A673 (cell line): ENCODE measurements at regions not wholly inside any gene's neighbourhood (a gene's known extent, or its start where the extent isn't known, plus 50 kb on each side); places are given as distances from the start of the nearest gene placed in this dataset.

Experiments
- BruUV-seq: library from RNA; stranded (reverse); fragments of 400-500 nt; replicated peaks from 2 replicates; lab custom pipeline; 2021; lab: Mats Ljungman, UMichigan
- CTCF ChIA-PET: fragments of 300-600 bp; sonication (Branson Sonifier 250); formaldehyde crosslinking; loops from one replicate; lab custom pipeline; 2022; ENCODE audit warnings: antibody characterized with exemption; lab: Charles Lee
- POLR2A ChIA-PET: fragments of 300-600 bp; sonication (Branson Sonifier 250); formaldehyde crosslinking; loops from one replicate; lab custom pipeline; 2022; ENCODE audit warnings: antibody characterized with exemption; ENCODE audit not compliant: low non-redundant PET; lab: Charles Lee
- DNase-seq: peaks from one replicate; pipeline ENCODE4 v3.0.0-alpha.2; 2015; ENCODE audit warnings: low spot score
- H3K27ac ChIP-seq: fragments of 200-600 bp; sonication (generic); 2 replicates; pipeline ENCODE4 v1.5.1; 2016; ENCODE audit warnings: mixed run types, low read depth, mild to moderate bottlenecking, mixed read lengths, antibody characterized with exemption, low read length; ENCODE audit not compliant: poor library complexity, severe bottlenecking
- H3K27me3 ChIP-seq: fragments of 200-600 bp; sonication (generic); replicated peaks from 2 replicates; pipeline ENCODE4 v1.6.1; 2017; ENCODE audit warnings: mixed run types, low read depth, mild to moderate bottlenecking, mixed read lengths, antibody characterized with exemption, low read length; ENCODE audit not compliant: insufficient read depth, poor library complexity
- H3K36me3 ChIP-seq: fragments of 200-600 bp; sonication (generic); 2 replicates; pipeline ENCODE4 v1.6.1; 2016; ENCODE audit warnings: mixed run types, mild to moderate bottlenecking, mixed read lengths, antibody characterized with exemption, low read length; ENCODE audit not compliant: insufficient read depth, poor library complexity, severe bottlenecking
- H3K4me1 ChIP-seq: fragments of 200-600 bp; sonication (generic); 2 replicates; pipeline ENCODE4 v1.6.1; 2017; ENCODE audit warnings: mixed run types, mild to moderate bottlenecking, mixed read lengths, antibody characterized with exemption, low read length; ENCODE audit not compliant: insufficient read depth, poor library complexity, severe bottlenecking
- H3K4me3 ChIP-seq: fragments of 200-600 bp; sonication (generic); 2 replicates; pipeline ENCODE4 v1.5.1; 2016; ENCODE audit warnings: low read depth, mixed run types, mild to moderate bottlenecking, mixed read lengths, low read length; ENCODE audit not compliant: poor library complexity, severe bottlenecking
- H3K9me3 ChIP-seq: fragments of 200-600 bp; sonication (generic); 2 replicates; pipeline ENCODE4 v1.6.1; 2016; ENCODE audit warnings: mixed run types, low read depth, mild to moderate bottlenecking, mixed read lengths, antibody characterized with exemption, low read length; ENCODE audit not compliant: poor library complexity, severe bottlenecking
- EZH2 ChIP-seq: fragments of 200-600 bp; sonication (generic); IDR thresholded peaks from 2 replicates; pipeline ENCODE4 v1.6.1; 2017; ENCODE audit warnings: borderline replicate concordance, low read depth, mild to moderate bottlenecking, mixed read lengths, antibody characterized with exemption, low read length; ENCODE audit not compliant: poor library complexity, severe bottlenecking
- intact Hi-C: fragments of 100-400 bp; cut with micrococcal nuclease; formaldehyde crosslinking; loops from one replicate; pipeline ENCODE4 v1.10.0; 2022; ENCODE audit not compliant: unreplicated experiment
- TF ChIP-seq, protein P1 (sequence below): fragments of 300-800, 200-600 bp; sonication (generic); conservative IDR thresholded peaks from 2 replicates; pipeline ENCODE4 v1.5.1; 2017; ENCODE audit warnings: low read depth, mild to moderate bottlenecking, antibody characterized with exemption, low read length, moderate library complexity, mixed read lengths

GRCh38 chr4:170716868-170717267, 627.1 kb upstream of the AADAT start:
- Histone ChIP-seq H3K27me3 (no peaks in the 10 kb centered on the region), H3K36me3 (no peaks in the 10 kb centered on the region), H3K9me3 (no peaks in the 10 kb centered on the region), H3K4me1 (no peaks in the 10 kb centered on the region), H3K27ac (no peak overlapping the region), H3K4me3 (no peak overlapping the region)
- intact Hi-C loops, result no loop called here
- BruUV-seq, result no TSS peak
- DNase-seq, result no peak
- POLR2A ChIA-PET, result no interaction called here
- TF ChIP-seq, protein P1, sequence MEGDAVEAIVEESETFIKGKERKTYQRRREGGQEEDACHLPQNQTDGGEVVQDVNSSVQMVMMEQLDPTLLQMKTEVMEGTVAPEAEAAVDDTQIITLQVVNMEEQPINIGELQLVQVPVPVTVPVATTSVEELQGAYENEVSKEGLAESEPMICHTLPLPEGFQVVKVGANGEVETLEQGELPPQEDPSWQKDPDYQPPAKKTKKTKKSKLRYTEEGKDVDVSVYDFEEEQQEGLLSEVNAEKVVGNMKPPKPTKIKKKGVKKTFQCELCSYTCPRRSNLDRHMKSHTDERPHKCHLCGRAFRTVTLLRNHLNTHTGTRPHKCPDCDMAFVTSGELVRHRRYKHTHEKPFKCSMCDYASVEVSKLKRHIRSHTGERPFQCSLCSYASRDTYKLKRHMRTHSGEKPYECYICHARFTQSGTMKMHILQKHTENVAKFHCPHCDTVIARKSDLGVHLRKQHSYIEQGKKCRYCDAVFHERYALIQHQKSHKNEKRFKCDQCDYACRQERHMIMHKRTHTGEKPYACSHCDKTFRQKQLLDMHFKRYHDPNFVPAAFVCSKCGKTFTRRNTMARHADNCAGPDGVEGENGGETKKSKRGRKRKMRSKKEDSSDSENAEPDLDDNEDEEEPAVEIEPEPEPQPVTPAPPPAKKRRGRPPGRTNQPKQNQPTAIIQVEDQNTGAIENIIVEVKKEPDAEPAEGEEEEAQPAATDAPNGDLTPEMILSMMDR, result no peak
- TF ChIP-seq EZH2, result no peak
- CTCF ChIA-PET, result no interaction called here

GRCh38 chr4:170705907-170706306, 616.2 kb upstream of the AADAT start:
- BruUV-seq, result no TSS peak
- no peak for DNase-seq
- H3K4me3 ChIP-seq, result no peak overlapping the region
- no peak for TF ChIP-seq EZH2
- TF ChIP-seq, protein P1, result no peak
- H3K27ac ChIP-seq, result no peak overlapping the region
- POLR2A ChIA-PET, result no interaction called here
- no peaks in the 10 kb centered on the region for H3K36me3 ChIP-seq
- H3K4me1 ChIP-seq, result no peaks in the 10 kb centered on the region
- H3K27me3 ChIP-seq, result peaks cover 7% of the 10 kb centered on the region
- no peaks in the 10 kb centered on the region for H3K9me3 ChIP-seq
- CTCF ChIA-PET, result no interaction called here
- intact Hi-C loops, result no loop called here

DNA sequence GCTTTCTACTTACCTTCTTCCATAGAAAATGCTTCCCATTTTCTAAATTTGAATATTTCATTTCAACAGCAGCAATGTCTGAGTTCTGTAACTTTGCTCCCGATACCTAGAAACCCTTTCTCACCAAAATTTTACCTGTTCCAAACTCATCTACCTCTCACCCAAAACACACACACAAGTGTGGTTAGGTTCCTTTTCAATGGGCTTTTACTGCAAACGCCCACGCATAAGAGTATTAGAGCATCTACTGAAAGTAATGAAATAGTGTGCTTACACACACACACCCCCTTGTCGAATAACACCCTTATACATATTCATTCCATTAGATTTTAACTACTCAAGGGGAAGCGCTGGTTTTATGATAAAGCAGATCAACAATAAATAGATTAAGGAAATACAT, 610.3 kb upstream of the AADAT start:
- CTCF ChIA-PET, result no interaction called here
- no TSS peak for BruUV-seq
- intact Hi-C loops, result no loop called here
- H3K4me3 ChIP-seq, result no peak overlapping the region
- H3K27me3 ChIP-seq, result no peaks in the 10 kb centered on the region
- H3K4me1 ChIP-seq, result no peaks in the 10 kb centered on the region
- POLR2A ChIA-PET, result no interaction called here
- H3K9me3 ChIP-seq, result no peaks in the 10 kb centered on the region
- H3K36me3 ChIP-seq, result no peaks in the 10 kb centered on the region
- no peak for TF ChIP-seq EZH2
- TF ChIP-seq, protein P1, result no peak
- H3K27ac ChIP-seq, result no peak overlapping the region
- no peak for DNase-seq
